ENCODE measurements at regions not wholly inside any gene's neighbourhood (a gene's known extent, or its start where the extent isn't known, plus 50 kb on each side); places are given as distances from the start of the nearest gene placed in this dataset.

DNA sequence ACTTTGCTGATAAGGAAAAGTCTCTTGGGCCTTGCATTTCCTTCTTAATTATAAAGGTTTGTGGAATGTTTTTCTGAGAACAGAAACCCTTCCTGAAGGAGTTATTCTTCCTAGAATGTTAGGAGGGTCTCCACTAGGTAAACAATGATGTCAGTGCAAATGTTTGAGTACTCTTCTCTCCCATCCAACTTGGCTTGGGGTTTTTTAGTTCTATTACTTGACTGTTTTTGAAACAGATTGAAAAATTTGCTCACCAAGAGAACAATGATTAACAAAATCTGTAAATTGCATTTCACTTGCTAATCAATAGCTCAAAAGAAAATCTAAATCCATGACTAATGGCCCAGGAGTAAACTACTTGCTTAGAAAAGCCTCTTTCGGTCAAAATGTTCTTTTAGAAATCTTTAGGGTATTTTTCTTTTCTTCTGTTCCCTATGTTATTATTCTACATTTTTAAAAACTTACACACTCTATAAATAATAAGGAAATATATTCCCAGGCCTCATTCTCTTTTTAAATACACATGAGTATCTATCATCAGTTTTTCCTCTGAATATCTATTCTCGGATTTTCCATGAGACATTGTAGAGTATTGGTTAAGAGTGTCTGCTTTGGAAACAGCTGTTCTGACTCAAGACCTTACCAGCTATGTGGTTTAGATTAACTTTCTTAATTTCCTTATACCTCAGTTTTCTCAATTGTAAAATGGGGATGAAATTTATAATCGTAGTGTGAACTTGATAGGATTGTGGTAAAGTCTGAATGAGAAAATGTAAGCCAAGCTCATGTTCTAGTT lies 234.2 kb upstream of the CITED2 start:
- no peak for TF ChIP-seq CTCF (IDR thresholded peaks at IDR 0.05; ENCODE audit: insufficient read depth, low read length, poor library complexity, severe bottlenecking)
- no peak for TF ChIP-seq EZH2phosphoT487 (conservative IDR thresholded peaks at IDR 0.05; ENCODE audit: low read length)
